Astrocyte of the cerebellum (primary cell): ENCODE measurements at regions not wholly inside any gene's neighbourhood (a gene's known extent, or its start where the extent isn't known, plus 50 kb on each side); places are given as distances from the start of the nearest gene placed in this dataset.
"Not testable (repeated sequence)": the region's sequence is repeated elsewhere in the genome, so short reads cannot be mapped to it uniquely, and the experiment has no call there.

Source experiments
- DNase-seq: peaks from one replicate; pipeline ENCODE4 v3.0.0-alpha.2; 2011; ENCODE audit warnings: low read depth
- H3K4me3 ChIP-seq: 2 replicates; pipeline ENCODE4 v1.5.1; 2011; ENCODE audit warnings: mild to moderate bottlenecking, low read depth, low read length, moderate library complexity
- CTCF ChIP-seq: IDR thresholded peaks from 2 replicates; pipeline ENCODE4 v1.5.1; 2012; ENCODE audit warnings: low read length, low read depth, moderate library complexity, mild to moderate bottlenecking; ENCODE audit errors: missing control alignments
- in situ Hi-C: cut with HindIII; loops from 2 replicates; pipeline ENCODE4 v1.10.0; 2017; ENCODE audit warnings: low sequenced_read_pairs

GRCh38 chr6:133788556-133788955, 100.4 kb upstream of the TCF21 start:
- DNase-seq: no peak
- TF ChIP-seq CTCF: no peak
- in situ Hi-C loops: no loop called here
- no peak overlapping the region for H3K4me3 ChIP-seq

GRCh38 chr6:133789449-133789848, 99.5 kb upstream of the TCF21 start:
- H3K4me3 ChIP-seq, in situ Hi-C loops, DNase-seq: not testable (repeated sequence)

- in situ Hi-C loops, H3K4me3 ChIP-seq, DNase-seq: not testable (repeated sequence)
Measured at GRCh38 chr6:133790756-133791155, 98.2 kb upstream of the TCF21 start.

- DNase-seq, in situ Hi-C loops, H3K4me3 ChIP-seq: not testable (repeated sequence)
Measured at GRCh38 chr6:133795051-133795450, 93.9 kb upstream of the TCF21 start.

GRCh38 chr6:133796235-133796634, 92.7 kb upstream of the TCF21 start:
- in situ Hi-C loops: no loop called here
- TF ChIP-seq CTCF: no peak
- no peak overlapping the region for H3K4me3 ChIP-seq
- no peak for DNase-seq

- DNase-seq: no peak
- in situ Hi-C loops: no loop called here
- H3K4me3 ChIP-seq: no peak overlapping the region
Measured at GRCh38 chr6:133799043-133799442, 89.9 kb upstream of the TCF21 start.

GRCh38 chr6:133802861-133803260, 86.1 kb upstream of the TCF21 start:
- H3K4me3 ChIP-seq: no peak overlapping the region
- no peak for TF ChIP-seq CTCF
- in situ Hi-C loops: no loop called here
- DNase-seq: no peak

More at GRCh38 chr6:133799043-133799442, 89.9 kb upstream of the TCF21 start:
- TF ChIP-seq CTCF: no peak

GRCh38 chr6:133804265-133804664, 84.6 kb upstream of the TCF21 start:
- DNase-seq: no peak

More at GRCh38 chr6:133804265-133804664, 84.6 kb upstream of the TCF21 start:
- TF ChIP-seq CTCF: no peak
- H3K4me3 ChIP-seq: no peak overlapping the region
- in situ Hi-C loops: no loop called here
